IMR-90 (cell line): ENCODE measurements at regions not wholly inside any gene's neighbourhood (a gene's known extent, or its start where the extent isn't known, plus 50 kb on each side); places are given as distances from the start of the nearest gene placed in this dataset.

Experiments
- BHLHE40 ChIP-seq: fragments of 150-350 bp; IDR thresholded peaks from 2 replicates; pipeline ENCODE4 v1.6.1; 2016; ENCODE audit warnings: mild to moderate bottlenecking, low read depth, low read length
- CEBPB ChIP-seq: IDR thresholded peaks from 2 replicates; pipeline ENCODE4 v1.6.1; 2012; ENCODE audit warnings: low read depth, low read length, improper control_type of control experiment
- CTCF ChIP-seq: conservative IDR thresholded peaks from 2 replicates; pipeline ENCODE4 v1.5.1; 2012; ENCODE audit warnings: mild to moderate bottlenecking, low read depth, low read length, improper control_type of control experiment
- MAZ ChIP-seq: IDR thresholded peaks from 2 replicates; pipeline ENCODE4 v1.6.1; 2012; ENCODE audit warnings: low read depth, mild to moderate bottlenecking, low read length, improper control_type of control experiment, moderate library complexity, borderline replicate concordance
- MXI1 ChIP-seq: IDR thresholded peaks from 2 replicates; pipeline ENCODE4 v1.6.1; 2012; ENCODE audit warnings: low read depth, mild to moderate bottlenecking, low read length, moderate library complexity, borderline replicate concordance
- NFE2L2 ChIP-seq: fragments of 150-350 bp; IDR thresholded peaks from 2 replicates; pipeline ENCODE4 v1.6.1; 2016; ENCODE audit warnings: low read depth, mild to moderate bottlenecking, low read length
- POLR2A ChIP-seq: IDR thresholded peaks from 2 replicates; pipeline ENCODE4 v1.6.1; 2012; ENCODE audit warnings: mild to moderate bottlenecking, low read depth, low read length
- RCOR1 ChIP-seq: IDR thresholded peaks from 2 replicates; pipeline ENCODE4 v1.6.1; 2012; ENCODE audit warnings: mild to moderate bottlenecking, low read length, improper control_type of control experiment; ENCODE audit not compliant: insufficient replicate concordance
- RFX5 ChIP-seq: IDR thresholded peaks from 2 replicates; pipeline ENCODE4 v1.8.0; 2012; ENCODE audit warnings: low read depth, mild to moderate bottlenecking, low read length, moderate library complexity
- USF2 ChIP-seq: fragments of 150-350 bp; IDR thresholded peaks from 2 replicates; pipeline ENCODE4 v1.6.1; 2017; ENCODE audit warnings: mild to moderate bottlenecking, antibody characterized with exemption, low read length, low read depth
- TF ChIP-seq, protein P1 (sequence below): fragments of 150-350 bp; IDR thresholded peaks from 2 replicates; pipeline ENCODE4 v1.6.1; 2016; ENCODE audit warnings: low read depth, mild to moderate bottlenecking, low read length, moderate library complexity, borderline replicate concordance

DNA sequence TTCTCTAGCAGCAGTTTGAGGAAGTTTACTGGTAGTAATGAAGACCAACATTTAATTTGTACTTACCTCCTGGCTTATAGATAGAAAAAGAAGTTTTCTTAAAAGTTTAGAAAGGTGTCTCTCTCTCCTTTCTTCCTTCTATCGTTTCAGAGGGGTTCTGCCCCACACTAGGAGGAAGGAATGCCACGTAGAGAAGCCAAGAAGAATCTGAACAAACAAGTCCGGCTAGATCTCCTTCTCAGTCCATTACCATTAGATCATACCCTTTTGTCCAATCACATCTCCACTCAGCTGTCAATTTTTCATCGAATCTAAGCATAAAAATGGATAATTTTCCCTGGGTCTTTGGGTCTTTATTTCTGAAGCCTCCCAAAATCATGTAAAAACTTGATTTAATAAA lies 1048.1 kb downstream of the SI start:
- TF ChIP-seq CTCF (no peak), CEBPB (no peak), USF2 (no peak), BHLHE40 (no peak), RCOR1 (no peak), MAZ (no peak), POLR2A (no peak), RFX5 (no peak), NFE2L2 (no peak), MXI1 (no peak)
- TF ChIP-seq, protein P1, sequence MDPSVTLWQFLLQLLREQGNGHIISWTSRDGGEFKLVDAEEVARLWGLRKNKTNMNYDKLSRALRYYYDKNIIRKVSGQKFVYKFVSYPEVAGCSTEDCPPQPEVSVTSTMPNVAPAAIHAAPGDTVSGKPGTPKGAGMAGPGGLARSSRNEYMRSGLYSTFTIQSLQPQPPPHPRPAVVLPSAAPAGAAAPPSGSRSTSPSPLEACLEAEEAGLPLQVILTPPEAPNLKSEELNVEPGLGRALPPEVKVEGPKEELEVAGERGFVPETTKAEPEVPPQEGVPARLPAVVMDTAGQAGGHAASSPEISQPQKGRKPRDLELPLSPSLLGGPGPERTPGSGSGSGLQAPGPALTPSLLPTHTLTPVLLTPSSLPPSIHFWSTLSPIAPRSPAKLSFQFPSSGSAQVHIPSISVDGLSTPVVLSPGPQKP: no peak
